Activated CD4-positive, alpha-beta T cell treated with anti-CD3 and anti-CD28 coated beads, Interleukin-2, amount 50 U/mL, for 1 hour (primary cell): ENCODE measurements at regions not wholly inside any gene's neighbourhood (a gene's known extent, or its start where the extent isn't known, plus 50 kb on each side); places are given as distances from the start of the nearest gene placed in this dataset.

Experiments used
- DNase-seq: peaks from one replicate; pipeline ENCODE4 v3.0.0-alpha.2; 2020

GRCh38 chr12:107894589-107894988, 120.1 kb downstream of the ASCL4 start:
- no peak for DNase-seq

DNA sequence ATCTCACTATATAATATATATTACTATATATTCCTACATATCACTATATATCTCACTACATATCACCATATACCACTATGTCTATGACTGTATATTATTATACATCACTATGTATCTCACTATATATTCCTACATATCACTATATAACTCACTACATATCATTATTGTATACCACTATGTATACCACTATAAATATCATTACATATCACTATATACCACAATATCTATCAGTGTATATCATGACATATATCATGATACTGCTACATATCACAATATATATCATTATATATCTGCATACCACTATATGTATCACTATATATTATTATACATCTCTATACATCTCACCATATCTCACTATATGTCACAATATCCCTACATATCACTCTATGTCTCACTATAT, 121.5 kb downstream of the ASCL4 start:
- DNase-seq, result no peak

GRCh38 chr12:107900588-107900987, 126.1 kb downstream of the ASCL4 start:
- no peak for DNase-seq

GRCh38 chr12:107903341-107904061, 129.0 kb downstream of the ASCL4 start:
- peak; percentile 11 for DNase-seq

- no peak for DNase-seq
These were observed 132.2 kb downstream of the ASCL4 start for GRCh38 chr12:107906707-107907106.

GRCh38 chr12:107912421-107913004, 138.0 kb downstream of the ASCL4 start:
- peak; percentile 53 for DNase-seq

DNA sequence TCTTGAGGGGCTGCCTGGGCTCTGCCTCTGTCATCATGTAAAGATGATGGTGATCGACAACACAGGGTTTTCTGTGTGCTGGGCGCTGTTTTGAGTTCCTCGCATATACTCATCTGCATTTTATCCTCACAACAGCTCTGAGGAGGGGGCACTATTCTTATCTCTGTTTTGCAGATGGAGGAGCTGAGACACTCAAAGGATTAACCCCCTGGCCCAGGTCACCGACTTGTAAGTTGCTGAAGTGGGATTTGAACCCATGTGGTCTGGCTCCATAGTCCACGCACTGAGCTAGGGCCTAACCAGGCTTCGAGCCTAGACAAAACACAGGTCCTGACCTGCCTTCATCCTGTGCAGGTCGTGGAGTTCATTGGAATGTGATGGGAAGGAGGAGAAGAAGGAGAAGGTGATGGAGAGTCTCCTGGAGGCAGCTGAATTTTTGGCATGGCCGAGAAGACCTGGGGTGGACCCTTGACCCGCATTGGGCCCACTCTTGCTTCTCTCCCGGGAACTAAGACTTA, 140.0 kb downstream of the ASCL4 start:
- DNase-seq, result no peak

GRCh38 chr12:107917912-107918800, 143.7 kb downstream of the ASCL4 start:
- DNase-seq, result no peak

DNA sequence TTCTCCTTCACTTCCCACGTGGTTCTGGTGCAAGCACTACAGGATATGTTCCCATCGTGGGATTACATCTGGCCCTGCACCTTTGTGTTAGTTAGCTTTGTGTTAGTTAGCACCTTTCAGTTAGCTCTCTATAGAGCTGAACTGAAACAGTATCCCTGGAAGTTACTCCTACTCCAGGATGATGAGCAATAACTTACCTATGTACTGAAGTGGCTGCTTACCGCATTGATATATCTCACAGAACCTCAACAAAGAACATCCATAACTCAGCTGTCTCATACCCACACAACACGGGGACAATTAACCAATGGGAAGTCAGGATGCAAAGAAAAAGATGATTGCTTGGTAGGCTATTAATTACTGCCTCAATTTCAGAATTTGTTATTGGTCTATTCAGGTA, 146.6 kb downstream of the ASCL4 start:
- DNase-seq, result no peak

- no peak for DNase-seq
These were observed 150.6 kb downstream of the ASCL4 start for GRCh38 chr12:107925125-107925524.

GRCh38 chr12:107929436-107929835, 154.9 kb downstream of the ASCL4 start:
- DNase-seq, result no peak

DNA sequence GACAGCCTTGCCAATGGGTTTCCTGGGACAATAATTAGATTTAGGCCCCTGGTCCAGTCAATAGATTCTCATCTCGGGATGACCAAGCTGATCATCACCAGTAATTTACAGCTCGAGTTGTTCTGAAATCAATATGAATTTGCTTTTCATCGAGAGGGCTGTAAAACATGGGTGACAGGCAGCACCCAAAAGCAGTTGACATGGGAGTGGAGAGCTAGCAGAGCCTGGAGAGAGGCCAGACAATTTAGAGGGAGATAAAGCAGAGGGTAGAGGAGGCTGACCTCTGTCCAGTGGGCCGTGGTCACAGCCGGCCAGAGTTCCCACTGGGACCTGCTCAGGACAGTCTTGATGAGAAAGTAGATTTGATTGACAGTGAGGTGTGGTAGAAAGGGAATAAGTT, 157.3 kb downstream of the ASCL4 start:
- DNase-seq, result no peak

GRCh38 chr12:107938446-107938845, 163.9 kb downstream of the ASCL4 start:
- no peak for DNase-seq

GRCh38 chr12:107948391-107948945, 174.0 kb downstream of the ASCL4 start:
- DNase-seq, result no peak

DNA sequence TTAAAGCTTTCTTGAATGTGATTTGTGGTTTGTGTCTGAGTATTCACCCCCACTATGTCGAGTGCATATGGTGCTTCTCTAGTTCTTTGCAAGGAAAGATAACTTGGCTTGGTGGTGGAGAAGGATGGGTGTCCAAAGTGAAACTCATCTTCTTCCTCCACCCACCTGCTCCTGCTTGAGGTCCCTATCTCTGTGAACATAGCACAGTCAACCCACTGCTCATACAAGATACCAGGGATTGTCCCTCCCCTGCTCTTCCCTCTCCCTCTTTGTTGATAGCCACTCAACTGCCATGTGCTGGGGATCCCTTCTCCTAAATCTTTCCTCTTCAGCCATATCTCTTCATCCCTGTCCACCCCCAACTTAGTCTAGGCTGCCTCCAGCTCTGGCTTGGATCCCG, 176.5 kb downstream of the ASCL4 start:
- no peak for DNase-seq

GRCh38 chr12:107955966-107956643, 173.0 kb upstream of the WSCD2 start:
- DNase-seq, result no peak

- no peak for DNase-seq
These were observed 171.6 kb upstream of the WSCD2 start for GRCh38 chr12:107957459-107957858.

DNA sequence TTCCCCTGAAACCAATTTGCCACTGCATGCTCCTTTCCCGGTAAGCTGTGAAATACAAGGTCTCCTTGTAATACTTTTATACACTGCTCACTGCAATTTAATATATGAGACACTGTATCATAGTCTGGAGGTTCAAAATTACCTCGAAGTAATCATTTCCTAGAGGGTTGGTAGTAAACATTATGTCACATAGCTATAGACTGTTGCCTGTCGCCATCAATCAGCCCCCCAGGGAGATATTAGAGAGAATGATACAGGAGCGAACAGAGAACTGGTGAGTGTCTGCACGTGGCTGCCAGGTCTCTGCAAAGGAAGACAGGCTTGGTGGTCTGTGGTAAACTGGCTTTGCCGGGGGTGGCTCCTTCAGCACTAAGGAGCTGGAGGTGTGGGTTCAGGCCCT, 165.5 kb upstream of the WSCD2 start:
- DNase-seq, result no peak

GRCh38 chr12:107967170-107967569, 161.9 kb upstream of the WSCD2 start:
- no peak for DNase-seq

- DNase-seq, result no peak
These were observed 155.1 kb upstream of the WSCD2 start for GRCh38 chr12:107973950-107974349.

DNA sequence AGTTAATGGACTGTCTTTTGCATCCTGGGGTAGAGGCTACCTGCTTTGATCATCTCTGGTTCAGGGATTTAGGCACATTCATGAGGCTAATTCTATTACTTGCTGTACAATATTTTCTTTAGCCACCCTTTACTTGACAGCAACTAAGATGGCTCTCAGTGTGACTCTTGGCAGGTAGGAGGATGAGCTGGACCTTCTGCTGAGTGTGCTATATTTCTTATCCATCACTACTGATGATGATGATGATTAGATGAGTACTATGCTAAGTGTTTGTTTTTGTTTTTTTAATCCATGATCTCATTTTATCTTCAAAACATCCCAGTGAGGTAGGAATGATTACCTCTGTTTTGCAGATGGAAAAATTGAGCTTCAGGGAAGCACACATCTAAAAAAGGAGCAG, 152.8 kb upstream of the WSCD2 start:
- no peak for DNase-seq

- no peak for DNase-seq
These were observed 150.9 kb upstream of the WSCD2 start for GRCh38 chr12:107978201-107978600.

- DNase-seq, result no peak
These were observed 150.4 kb upstream of the WSCD2 start for GRCh38 chr12:107978641-107979040.
